DND-41 (cell line): ENCODE measurements at regions not wholly inside any gene's neighbourhood (a gene's known extent, or its start where the extent isn't known, plus 50 kb on each side); places are given as distances from the start of the nearest gene placed in this dataset.

Source experiments
- ATAC-seq: fragments of 200-7000 bp; cut with Tn5 transposase; 3 replicates; pipeline ENCODE4 v1.9.1; 2021; ENCODE audit warnings: low read depth; ENCODE audit not compliant: insufficient read depth
- DNase-seq: peaks from one replicate; pipeline ENCODE4 v3.0.0-alpha.2; 2020
- H2AFZ ChIP-seq: 2 replicates; pipeline ENCODE4 v1.6.0; 2012; ENCODE audit warnings: low read depth, low read length
- H3K27ac ChIP-seq: 2 replicates; pipeline ENCODE4 v1.5.1; 2012; ENCODE audit warnings: low read length, inconsistent platforms
- H3K27me3 ChIP-seq: fragments of 200-600 bp; sonication (generic); 2 replicates; pipeline ENCODE4 v1.6.0; 2012; ENCODE audit warnings: low read length, mild to moderate bottlenecking, inconsistent platforms; ENCODE audit not compliant: insufficient read depth, poor library complexity
- H3K36me3 ChIP-seq: 2 replicates; pipeline ENCODE4 v1.5.1; 2012; ENCODE audit warnings: low read length, inconsistent platforms; ENCODE audit not compliant: insufficient read depth
- H3K4me1 ChIP-seq: 2 replicates; pipeline ENCODE4 v1.5.1; 2012; ENCODE audit warnings: mild to moderate bottlenecking, low read length; ENCODE audit not compliant: insufficient read depth
- H3K4me2 ChIP-seq: 2 replicates; pipeline ENCODE4 v1.6.0; 2012; ENCODE audit warnings: mild to moderate bottlenecking, moderate library complexity, low read length, inconsistent platforms; ENCODE audit not compliant: insufficient read depth
- H3K4me3 ChIP-seq, 2 experiments: fragments of 200-600 bp in 1 of 2; shearing (Covaris generic) in 1 of 2; 2 replicates each; pipeline ENCODE4 v1.5.1; 2012 to 2016; ENCODE audit warnings: inconsistent platforms in 2 of 2, low read length in 2 of 2, mild to moderate bottlenecking in 2 of 2, low read depth in 1 of 2, moderate library complexity in 1 of 2
- H3K79me2 ChIP-seq: 2 replicates; pipeline ENCODE4 v1.6.0; 2012; ENCODE audit warnings: low read length, inconsistent platforms; ENCODE audit not compliant: insufficient read depth
- H3K9ac ChIP-seq: 2 replicates; pipeline ENCODE4 v1.6.0; 2012; ENCODE audit warnings: low read depth, mild to moderate bottlenecking, inconsistent platforms, low read length, moderate library complexity
- H3K9me3 ChIP-seq: 2 replicates; pipeline ENCODE4 v1.5.1; 2012; ENCODE audit warnings: low read length, moderate library complexity, mild to moderate bottlenecking, inconsistent platforms; ENCODE audit not compliant: insufficient read depth, severe bottlenecking
- H4K20me1 ChIP-seq: 2 replicates; pipeline ENCODE4 v1.6.0; 2012; ENCODE audit warnings: low read length; ENCODE audit not compliant: insufficient read depth
- EZH2 ChIP-seq: IDR thresholded peaks from 3 replicates; pipeline ENCODE4 v1.6.1; 2012; ENCODE audit warnings: borderline replicate concordance, low read depth, mild to moderate bottlenecking, moderate library complexity, low read length, inconsistent platforms; ENCODE audit not compliant: severe bottlenecking
- TF ChIP-seq, protein P1 (sequence below): IDR thresholded peaks from 2 replicates; pipeline ENCODE4 v1.5.1; 2012; ENCODE audit warnings: borderline replicate concordance, low read length, moderate library complexity, mild to moderate bottlenecking; ENCODE audit not compliant: poor library complexity, severe bottlenecking; ENCODE audit errors: extremely low read depth

DNA sequence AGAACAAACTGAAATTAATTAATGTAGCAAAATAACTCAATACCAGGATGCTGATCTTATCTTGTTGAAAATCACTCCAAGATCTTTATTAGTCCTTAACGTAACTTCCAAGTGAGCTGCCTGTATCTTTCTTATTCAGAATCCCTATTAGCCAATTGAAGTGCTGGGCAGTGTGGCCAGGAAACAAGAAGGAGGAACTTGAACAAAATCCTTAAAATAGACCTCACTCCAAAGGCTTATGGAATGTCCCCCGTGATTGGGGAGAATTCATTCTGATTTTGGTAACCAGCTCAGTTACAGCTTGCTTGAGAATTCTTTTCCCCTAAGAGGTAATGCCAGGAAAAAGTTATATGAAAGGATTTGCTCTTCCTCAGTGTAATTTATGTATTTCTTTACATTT lies 171.0 kb downstream of the DEPDC1B start:
- TF ChIP-seq, protein P1, sequence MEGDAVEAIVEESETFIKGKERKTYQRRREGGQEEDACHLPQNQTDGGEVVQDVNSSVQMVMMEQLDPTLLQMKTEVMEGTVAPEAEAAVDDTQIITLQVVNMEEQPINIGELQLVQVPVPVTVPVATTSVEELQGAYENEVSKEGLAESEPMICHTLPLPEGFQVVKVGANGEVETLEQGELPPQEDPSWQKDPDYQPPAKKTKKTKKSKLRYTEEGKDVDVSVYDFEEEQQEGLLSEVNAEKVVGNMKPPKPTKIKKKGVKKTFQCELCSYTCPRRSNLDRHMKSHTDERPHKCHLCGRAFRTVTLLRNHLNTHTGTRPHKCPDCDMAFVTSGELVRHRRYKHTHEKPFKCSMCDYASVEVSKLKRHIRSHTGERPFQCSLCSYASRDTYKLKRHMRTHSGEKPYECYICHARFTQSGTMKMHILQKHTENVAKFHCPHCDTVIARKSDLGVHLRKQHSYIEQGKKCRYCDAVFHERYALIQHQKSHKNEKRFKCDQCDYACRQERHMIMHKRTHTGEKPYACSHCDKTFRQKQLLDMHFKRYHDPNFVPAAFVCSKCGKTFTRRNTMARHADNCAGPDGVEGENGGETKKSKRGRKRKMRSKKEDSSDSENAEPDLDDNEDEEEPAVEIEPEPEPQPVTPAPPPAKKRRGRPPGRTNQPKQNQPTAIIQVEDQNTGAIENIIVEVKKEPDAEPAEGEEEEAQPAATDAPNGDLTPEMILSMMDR: no peak
- no peak for TF ChIP-seq EZH2
- H3K4me2 ChIP-seq: no peak overlapping the region
- ATAC-seq (no peak), DNase-seq (no peak)
- no peaks in the 10 kb centered on the region for H3K36me3 ChIP-seq
- H4K20me1 ChIP-seq: no peaks in the 10 kb centered on the region
- no peak overlapping the region for H3K9ac ChIP-seq
- no peaks in the 10 kb centered on the region for H3K9me3 ChIP-seq
- peaks cover 10% of the 10 kb centered on the region; the same call in 1 of the 2 replicates for H3K4me1 ChIP-seq
- no peak overlapping the region for H3K4me3 ChIP-seq
- H3K79me2 ChIP-seq: no peaks in the 10 kb centered on the region
- H3K27ac ChIP-seq: no peak overlapping the region
- H2AFZ ChIP-seq: no peak overlapping the region
- H3K27me3 ChIP-seq: no peaks in the 10 kb centered on the region

DNA sequence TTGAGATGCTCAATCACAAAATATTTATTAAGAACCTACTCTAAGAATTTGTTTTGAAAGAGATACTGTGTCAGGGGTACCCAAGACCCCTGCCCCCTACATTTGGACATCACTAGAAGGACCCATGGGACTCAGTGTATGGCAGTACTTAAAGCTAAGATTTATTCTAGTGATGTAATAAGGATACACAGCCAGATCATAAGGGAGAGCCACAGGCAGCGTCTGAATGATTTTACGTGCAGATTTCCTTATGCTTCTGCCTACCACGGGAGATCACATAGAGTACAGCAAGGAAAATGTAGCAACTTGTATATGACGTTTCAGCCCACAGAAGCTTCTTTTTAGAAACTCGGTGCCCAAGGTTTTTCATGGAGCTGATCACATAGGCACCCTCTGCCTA lies 172.9 kb downstream of the DEPDC1B start:
- no peaks in the 10 kb centered on the region for H3K9me3 ChIP-seq
- H3K79me2 ChIP-seq: no peaks in the 10 kb centered on the region
- no peak overlapping the region for H2AFZ ChIP-seq
- ATAC-seq: no peak
- no peak overlapping the region for H3K9ac ChIP-seq
- no peak for DNase-seq
- H3K27me3 ChIP-seq: no peaks in the 10 kb centered on the region
- H4K20me1 ChIP-seq: no peaks in the 10 kb centered on the region
- no peak overlapping the region for H3K27ac ChIP-seq
- H3K4me2 ChIP-seq: no peak overlapping the region
- no peak for TF ChIP-seq EZH2
- TF ChIP-seq, protein P1: no peak
- H3K4me1 ChIP-seq: peaks cover 10% of the 10 kb centered on the region; the same call in 1 of the 2 replicates
- no peaks in the 10 kb centered on the region for H3K36me3 ChIP-seq
- no peak overlapping the region for H3K4me3 ChIP-seq

DNA sequence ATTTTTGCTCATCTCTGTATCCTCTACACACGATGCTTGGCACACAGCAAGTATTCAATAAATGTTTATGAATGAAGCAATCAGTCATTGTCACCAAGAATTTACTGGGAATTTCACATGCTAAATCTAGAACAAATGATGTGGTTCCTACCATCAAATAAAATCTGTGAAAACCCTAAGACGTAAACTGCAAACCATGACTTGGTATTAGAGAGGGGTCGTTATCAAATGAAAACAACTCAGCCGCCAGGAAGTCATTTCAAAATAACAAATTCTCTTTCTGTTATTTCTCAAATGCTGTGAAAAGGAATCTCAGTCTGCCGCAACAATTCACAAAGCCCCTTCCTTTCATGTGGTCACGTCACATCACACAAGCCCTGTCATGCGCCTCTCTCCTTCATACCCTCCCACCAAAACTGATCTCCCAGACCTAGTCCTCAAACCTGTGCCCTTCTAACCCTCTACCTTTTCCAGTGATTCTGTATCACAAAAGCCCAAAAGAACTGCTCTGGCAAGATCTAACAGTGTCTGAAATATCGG lies 173.6 kb downstream of the DEPDC1B start:
- peak; percentile 84 for ATAC-seq
- H3K4me3 ChIP-seq: no peak overlapping the region
- TF ChIP-seq, protein P1: no peak
- TF ChIP-seq EZH2: no peak
- no peaks in the 10 kb centered on the region for H3K36me3 ChIP-seq
- no peaks in the 10 kb centered on the region for H3K9me3 ChIP-seq
- peaks cover 17% of the 10 kb centered on the region for H3K4me1 ChIP-seq
- H3K27me3 ChIP-seq: no peaks in the 10 kb centered on the region
- no peak overlapping the region for H3K27ac ChIP-seq
- DNase-seq: peak; percentile 39
- H4K20me1 ChIP-seq: no peaks in the 10 kb centered on the region
- H3K4me2 ChIP-seq: no peak overlapping the region
- H3K79me2 ChIP-seq: no peaks in the 10 kb centered on the region
- H2AFZ ChIP-seq: no peak overlapping the region
- H3K9ac ChIP-seq: no peak overlapping the region
